ENCODE measurements at regions not wholly inside any gene's neighbourhood (a gene's known extent, or its start where the extent isn't known, plus 50 kb on each side); places are given as distances from the start of the nearest gene placed in this dataset.

DNA sequence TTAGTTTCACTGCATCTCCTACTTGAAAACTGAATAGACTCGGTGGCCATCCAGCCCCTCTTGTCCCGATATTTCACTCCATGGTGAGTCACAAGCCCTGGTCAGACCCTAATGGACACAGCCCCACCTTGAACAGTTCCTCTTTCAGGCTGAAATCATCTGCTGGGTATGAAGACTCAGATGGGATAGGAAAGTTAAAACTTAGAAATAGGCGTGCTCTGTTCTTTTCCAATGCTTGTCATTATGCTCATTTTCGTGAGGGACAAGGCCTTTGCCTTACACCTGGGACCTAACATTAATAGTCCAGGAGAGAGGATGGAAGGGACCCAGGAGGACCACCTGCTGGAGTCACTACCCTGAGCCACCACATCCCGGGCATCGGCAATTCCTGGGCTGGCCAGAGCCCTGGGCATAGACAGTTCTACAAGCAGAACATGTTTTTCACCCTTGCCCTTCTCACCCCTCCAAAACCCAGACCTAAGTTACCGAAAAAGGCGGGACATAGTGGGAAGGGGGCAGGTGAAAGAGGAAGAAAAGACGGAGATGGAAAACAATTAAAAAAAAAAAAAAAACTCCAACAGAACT is 278.3 kb downstream of the SOX9 start:
- Histone ChIP-seq H3K4me1 (ENCODE audit: insufficient read depth, low read length) (no peaks in the 10 kb centered on the region), H3K27ac (ENCODE audit: low read depth in 1 of 2, low read length in 2 of 2) (no peak overlapping the region), H3K36me3 (ENCODE audit: insufficient read depth, low read length) (no peaks in the 10 kb centered on the region), H3K27me3 (ENCODE audit: control insufficient read depth in 1 of 2, insufficient read depth in 2 of 2, low read length in 2 of 2) (no peaks in the 10 kb centered on the region), H3K9me3 (ENCODE audit: control insufficient read depth in 1 of 2, insufficient read depth in 1 of 2, low read length in 2 of 2) (peaks cover 0 to 12% of the 10 kb centered on the region in 2 experiments), H3K4me3 (ENCODE audit: low read length) (no peak overlapping the region)
- H3K27me3 Mint-ChIP-seq = no peaks in the 10 kb centered on the region
- no peak for ATAC-seq (ENCODE audit: poor library complexity)
- POLR2A ChIA-PET = no interaction called here
- no peak overlapping the region for H3K4me3 Mint-ChIP-seq
- no peak for TF ChIP-seq CTCF (IDR thresholded peaks at IDR 0.05)
- H3K27ac Mint-ChIP-seq = no peak overlapping the region
- H3K9me3 Mint-ChIP-seq = no peaks in the 10 kb centered on the region
- CTCF ChIA-PET = no interaction called here
- intact Hi-C loops (cut with DNase I, micrococcal nuclease) = no loop called here
- no peaks in the 10 kb centered on the region for H3K4me1 Mint-ChIP-seq (ENCODE audit: low read depth)
- DNase-seq = no peak
- no peaks in the 10 kb centered on the region for H3K36me3 Mint-ChIP-seq (ENCODE audit: low read depth)

DNA sequence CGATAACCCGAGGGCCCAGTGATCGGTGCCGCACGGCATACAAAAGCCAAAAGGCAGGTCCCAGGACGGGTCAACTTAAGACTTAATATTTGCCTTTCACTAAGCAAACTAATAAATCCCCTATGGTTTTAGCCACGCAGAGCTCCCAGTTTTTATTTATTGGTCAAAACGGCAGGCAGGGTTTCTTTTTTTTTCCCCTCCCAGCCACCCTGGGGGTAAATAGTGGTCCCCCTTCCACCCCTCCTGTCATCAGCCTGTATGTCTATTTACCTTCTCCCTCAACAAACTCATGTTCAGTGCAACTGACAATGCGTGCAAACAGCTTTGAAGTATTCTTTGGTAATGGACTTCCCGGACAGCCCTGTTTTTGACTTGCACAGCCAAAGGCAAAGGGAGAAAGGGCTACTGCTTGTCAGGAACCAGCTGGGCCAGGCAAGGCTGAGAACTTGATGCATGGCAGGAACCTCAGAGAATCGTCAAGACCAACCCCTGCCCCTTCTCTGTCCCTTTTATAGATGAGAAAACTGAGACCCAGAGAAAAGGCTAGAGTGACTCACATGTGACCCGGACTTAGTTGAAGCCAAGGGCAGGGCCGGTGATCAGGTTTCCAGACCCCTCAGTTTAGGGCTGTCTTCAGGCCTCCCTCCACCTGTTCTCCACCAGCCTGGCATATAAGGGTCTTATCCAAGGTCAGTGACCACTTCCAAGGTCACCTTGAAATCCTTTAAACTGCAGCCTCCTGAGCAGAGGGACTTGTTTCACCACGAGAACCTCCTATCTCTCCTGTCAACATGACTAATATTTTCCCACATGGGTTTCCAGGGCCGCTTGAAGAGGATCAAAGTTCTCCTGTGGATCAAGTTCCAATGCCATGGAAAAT is 279.0 kb downstream of the SOX9 start:
- H3K4me3 Mint-ChIP-seq = no peak overlapping the region
- DNase-seq (no peak), ATAC-seq (ENCODE audit: poor library complexity) (no peak)
- no peaks in the 10 kb centered on the region for H3K36me3 Mint-ChIP-seq (ENCODE audit: low read depth)
- H3K27ac Mint-ChIP-seq = no peak overlapping the region
- H3K4me1 Mint-ChIP-seq (ENCODE audit: low read depth) = no peaks in the 10 kb centered on the region
- Histone ChIP-seq H3K4me3 (ENCODE audit: low read length) (no peak overlapping the region), H3K36me3 (ENCODE audit: insufficient read depth, low read length) (no peaks in the 10 kb centered on the region), H3K27me3 (ENCODE audit: control insufficient read depth in 1 of 2, insufficient read depth in 2 of 2, low read length in 2 of 2) (no peaks in the 10 kb centered on the region), H3K9me3 (ENCODE audit: control insufficient read depth in 1 of 2, insufficient read depth in 1 of 2, low read length in 2 of 2) (peaks cover 0 to 9% of the 10 kb centered on the region in 2 experiments), H3K27ac (ENCODE audit: low read depth in 1 of 2, low read length in 2 of 2) (no peak overlapping the region), H3K4me1 (ENCODE audit: insufficient read depth, low read length) (no peaks in the 10 kb centered on the region)
- H3K9me3 Mint-ChIP-seq = no peaks in the 10 kb centered on the region
- CTCF ChIA-PET = no interaction called here
- no peaks in the 10 kb centered on the region for H3K27me3 Mint-ChIP-seq
- POLR2A ChIA-PET = no interaction called here
- TF ChIP-seq CTCF (IDR thresholded peaks at IDR 0.05) = no peak
- intact Hi-C loops (cut with DNase I, micrococcal nuclease) = no loop called here

DNA sequence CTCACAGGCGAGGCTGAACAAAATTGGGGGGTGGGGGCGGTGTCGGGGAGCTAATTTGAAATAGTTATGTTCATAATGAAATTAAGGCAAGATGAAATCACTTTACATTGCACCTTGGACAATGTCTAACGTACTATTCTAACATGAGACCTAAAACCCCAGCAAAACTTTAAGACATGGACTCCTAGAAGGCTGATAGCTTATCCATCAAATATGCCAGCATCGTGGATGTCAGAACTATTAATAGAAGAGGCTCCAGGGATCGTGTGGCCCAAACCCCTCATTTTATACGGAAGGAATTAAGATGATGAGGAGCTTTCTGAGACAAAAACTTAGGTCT is 279.6 kb downstream of the SOX9 start:
- H3K4me3 Mint-ChIP-seq = no peak overlapping the region

More for the DNA sequence above, 279.6 kb downstream of the SOX9 start:
- Histone ChIP-seq H3K27me3 (ENCODE audit: control insufficient read depth in 1 of 2, insufficient read depth in 2 of 2, low read length in 2 of 2) (no peaks in the 10 kb centered on the region), H3K27ac (ENCODE audit: low read depth in 1 of 2, low read length in 2 of 2) (no peak overlapping the region), H3K4me3 (ENCODE audit: low read length) (no peak overlapping the region), H3K36me3 (ENCODE audit: insufficient read depth, low read length) (no peaks in the 10 kb centered on the region), H3K4me1 (ENCODE audit: insufficient read depth, low read length) (no peaks in the 10 kb centered on the region), H3K9me3 (ENCODE audit: control insufficient read depth in 1 of 2, insufficient read depth in 1 of 2, low read length in 2 of 2) (peaks cover 0 to 3% of the 10 kb centered on the region in 2 experiments)
- no peaks in the 10 kb centered on the region for H3K36me3 Mint-ChIP-seq (ENCODE audit: low read depth)
- H3K4me1 Mint-ChIP-seq (ENCODE audit: low read depth) = no peaks in the 10 kb centered on the region
- ATAC-seq (ENCODE audit: poor library complexity) (no peak), DNase-seq (no peak)
- CTCF ChIA-PET = no interaction called here
- intact Hi-C loops (cut with DNase I, micrococcal nuclease) = no loop called here
- no peaks in the 10 kb centered on the region for H3K27me3 Mint-ChIP-seq
- no peaks in the 10 kb centered on the region for H3K9me3 Mint-ChIP-seq
- POLR2A ChIA-PET = no interaction called here
- no peak for TF ChIP-seq CTCF (IDR thresholded peaks at IDR 0.05)
- no peak overlapping the region for H3K27ac Mint-ChIP-seq

Measured in CD4-positive, alpha-beta T cell (primary cell).